ENCODE measurements at regions not wholly inside any gene's neighbourhood (a gene's known extent, or its start where the extent isn't known, plus 50 kb on each side); places are given as distances from the start of the nearest gene placed in this dataset.

- no peak overlapping the region for H2BK15ac ChIP-seq (ENCODE audit: low read length)
- H3K14ac ChIP-seq (ENCODE audit: insufficient read length) = no peak overlapping the region
- no peak overlapping the region for H3K4me2 ChIP-seq (ENCODE audit: insufficient read depth in 1 of 2, low read depth in 2 of 2, low read length in 2 of 2)
- no peaks in the 10 kb centered on the region for H4K20me1 ChIP-seq (replicated peaks in 1 of 2; ENCODE audit: control insufficient read depth in 1 of 2, insufficient read depth in 2 of 2, low read length in 2 of 2)
- H2BK5ac ChIP-seq (ENCODE audit: low read depth, low read length) = no peak overlapping the region
- no peak overlapping the region for H3K27ac ChIP-seq (ENCODE audit: low read depth, low read length)
- no peak overlapping the region for H2AK5ac ChIP-seq (ENCODE audit: low read depth, low read length)
- H3K9ac ChIP-seq (replicated peaks in 1 of 4; ENCODE audit: extremely low read depth in 1 of 4, low read depth in 3 of 4, low read length in 3 of 4) = no peak overlapping the region
- no peak for DNase-seq (ENCODE audit: low read depth in 1 of 2, low spot score in 2 of 2)
- H4K91ac ChIP-seq (replicated peaks; ENCODE audit: insufficient read length, low read length) = no peak overlapping the region
- no peak overlapping the region for H3K56ac ChIP-seq (replicated peaks; ENCODE audit: insufficient read length, low read depth, low read length)
- no peak overlapping the region for H3K23ac ChIP-seq (ENCODE audit: insufficient read length)
- H3K4me3 ChIP-seq (ENCODE audit: extremely low read depth in 1 of 4, insufficient read depth in 2 of 4, low read depth in 3 of 4, low read length in 4 of 4) = no peak overlapping the region
- H4K8ac ChIP-seq (ENCODE audit: extremely low read depth, insufficient read depth, low read length) = no peak overlapping the region
- H3K79me2 ChIP-seq (ENCODE audit: control insufficient read depth in 1 of 2, insufficient read depth in 2 of 2, low read length in 2 of 2) = no peaks in the 10 kb centered on the region
- H4K5ac ChIP-seq (ENCODE audit: insufficient read length, low read depth, low read length) = no peak overlapping the region
- POLR2A ChIA-PET (ENCODE audit: partially characterized antibody) = interaction anchor here (1.0 kb wide), 1 partner anchor 65 kb away, joined by 3 read pairs; no protein-coding TSS in a partner anchor
- H3K79me1 ChIP-seq (ENCODE audit: low read depth, low read length) = no peaks in the 10 kb centered on the region
- no peaks in the 10 kb centered on the region for H3K27me3 ChIP-seq (replicated peaks in 1 of 4; ENCODE audit: control insufficient read depth in 3 of 4, extremely low read depth in 1 of 4, insufficient read depth in 3 of 4, low read length in 3 of 4)
- no peaks in the 10 kb centered on the region for H3K9me3 ChIP-seq (ENCODE audit: insufficient read depth in 2 of 2, low read depth in 1 of 2, low read length in 1 of 2)
- CTCF ChIA-PET (ENCODE audit: partially characterized antibody) = interaction anchor here (0.7 kb wide), 1 partner anchor 11 kb away, joined by 3 read pairs; no protein-coding TSS in a partner anchor
- WGBS, 2 experiments (ENCODE audit: extremely low coverage in 1 of 2, insufficient coverage in 1 of 2, insufficient read length in 1 of 2, insufficient replicate concordance in 2 of 2, low coverage in 1 of 2, low lambda C conversion rate in 2 of 2, missing lambda C conversion rate in 1 of 2) = 100% methylated on average over 1 of the region's 1 CpG; no CpG with 5 or more reads in 1 of the 2 experiments
- H3K4me1 ChIP-seq (replicated peaks in 1 of 4; ENCODE audit: control insufficient read depth in 3 of 4, insufficient read depth in 4 of 4, low read length in 3 of 4) = no peaks in the 10 kb centered on the region; a peak in 2 of 7 replicates
- H2BK12ac ChIP-seq (ENCODE audit: low read depth, low read length) = no peak overlapping the region
- no peak overlapping the region for H3K4ac ChIP-seq (replicated peaks; ENCODE audit: insufficient read length, low read depth, low read length)
- no peak overlapping the region for H2BK20ac ChIP-seq (ENCODE audit: low read length)
- TF ChIP-seq HDAC6 (IDR thresholded peaks at IDR 0.05; ENCODE audit: low read depth, low read length) (no peak), CREB1 (IDR thresholded peaks at IDR 0.05) (no peak), TBP (IDR thresholded peaks at IDR 0.05; ENCODE audit: low read depth, low read length) (no peak), SP4 (IDR thresholded peaks at IDR 0.05; ENCODE audit: low read length) (no peak), RAD21 (IDR thresholded peaks at IDR 0.05 in 1 of 2, conservative IDR thresholded peaks at IDR 0.05 in 1 of 2; ENCODE audit: low read depth in 2 of 2, low read length in 2 of 2) (no peak), RFX5 (IDR thresholded peaks at IDR 0.05; ENCODE audit: borderline replicate concordance, low read depth, low read length) (no peak), JUND (IDR thresholded peaks at IDR 0.05; ENCODE audit: low read length) (no peak), BRCA1 (IDR thresholded peaks at IDR 0.05; ENCODE audit: low read depth, low read length) (no peak)
- TF ChIP-seq, protein P1, sequence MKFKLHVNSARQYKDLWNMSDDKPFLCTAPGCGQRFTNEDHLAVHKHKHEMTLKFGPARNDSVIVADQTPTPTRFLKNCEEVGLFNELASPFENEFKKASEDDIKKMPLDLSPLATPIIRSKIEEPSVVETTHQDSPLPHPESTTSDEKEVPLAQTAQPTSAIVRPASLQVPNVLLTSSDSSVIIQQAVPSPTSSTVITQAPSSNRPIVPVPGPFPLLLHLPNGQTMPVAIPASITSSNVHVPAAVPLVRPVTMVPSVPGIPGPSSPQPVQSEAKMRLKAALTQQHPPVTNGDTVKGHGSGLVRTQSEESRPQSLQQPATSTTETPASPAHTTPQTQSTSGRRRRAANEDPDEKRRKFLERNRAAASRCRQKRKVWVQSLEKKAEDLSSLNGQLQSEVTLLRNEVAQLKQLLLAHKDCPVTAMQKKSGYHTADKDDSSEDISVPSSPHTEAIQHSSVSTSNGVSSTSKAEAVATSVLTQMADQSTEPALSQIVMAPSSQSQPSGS (IDR thresholded peaks at IDR 0.05; ENCODE audit: low read length) = no peak
- H2AFZ ChIP-seq (ENCODE audit: low read length) = no peak overlapping the region
- FAIRE-seq = no peak
- H3K36me3 ChIP-seq (ENCODE audit: control insufficient read depth in 2 of 4, insufficient read depth in 4 of 4, low read length in 3 of 4) = no peaks in the 10 kb centered on the region
- H2BK120ac ChIP-seq (replicated peaks; ENCODE audit: low read depth, low read length) = no peak overlapping the region
- H3K18ac ChIP-seq (ENCODE audit: extremely low read depth, low read length) = no peak overlapping the region
- H3K23me2 ChIP-seq (ENCODE audit: low read depth, low read length) = no peaks in the 10 kb centered on the region
These were observed 152.6 kb downstream of the PLPP3 start for GRCh38 chr1:56426587-56427381.
